IMR-90 (cell line): ENCODE measurements at regions not wholly inside any gene's neighbourhood (a gene's known extent, or its start where the extent isn't known, plus 50 kb on each side); places are given as distances from the start of the nearest gene placed in this dataset.

Experiments used
- ATAC-seq: fragments of 200-7000 bp; cut with Tn5 transposase; 2 replicates; pipeline ENCODE4 v1.9.1; 2020; ENCODE audit warnings: low read depth, mild to moderate bottlenecking, moderate library complexity
- BruUV-seq: library from RNA; stranded (reverse); fragments of 400-500 nt; replicated peaks from 2 replicates; lab custom pipeline; 2021; lab: Mats Ljungman, UMichigan
- CTCF ChIA-PET: fragments of 300-600 bp; formaldehyde crosslinking; extraction: SDS; loops from one replicate; lab custom pipeline; 2021; ENCODE audit warnings: antibody characterized with exemption; lab: Yijun Ruan, JAX
- POLR2A ChIA-PET: fragments of 300-600 bp; sonication (Branson Sonifier 250); formaldehyde crosslinking; loops from one replicate; lab custom pipeline; 2022; ENCODE audit warnings: antibody characterized with exemption; ENCODE audit not compliant: unreplicated experiment; lab: Charles Lee
- DNase-seq: peaks from one replicate; pipeline ENCODE4 v3.0.0; 2013
- H2AFZ ChIP-seq: replicated peaks from 2 replicates; pipeline ENCODE3; 2013; ENCODE audit warnings: low read length, mild to moderate bottlenecking; ENCODE audit not compliant: poor library complexity
- H2AK5ac ChIP-seq: 2 replicates; pipeline ENCODE4 v1.6.1; 2013; ENCODE audit warnings: low read depth, low read length, inconsistent platforms
- H2AK9ac ChIP-seq: replicated peaks from 2 replicates; pipeline ENCODE3; 2013; ENCODE audit warnings: mild to moderate bottlenecking, low read depth, low read length, moderate library complexity; ENCODE audit not compliant: poor library complexity
- H2BK120ac ChIP-seq: 2 replicates; pipeline ENCODE4 v1.6.1; 2013; ENCODE audit warnings: low read depth, low read length, inconsistent platforms
- H2BK15ac ChIP-seq: 3 replicates; pipeline ENCODE4 v1.6.1; 2013; ENCODE audit warnings: low read depth, low read length, inconsistent platforms
- H2BK20ac ChIP-seq: 2 replicates; pipeline ENCODE4 v1.6.1; 2013; ENCODE audit warnings: low read depth, mild to moderate bottlenecking, inconsistent platforms, low read length, moderate library complexity
- H2BK5ac ChIP-seq: 2 replicates; pipeline ENCODE4 v1.6.1; 2013; ENCODE audit warnings: mild to moderate bottlenecking, low read depth, low read length, inconsistent platforms; ENCODE audit not compliant: poor library complexity, severe bottlenecking
- H3K14ac ChIP-seq: replicated peaks from 2 replicates; pipeline ENCODE4 v1.6.1; 2013; ENCODE audit warnings: low read depth, low read length, inconsistent platforms
- H3K18ac ChIP-seq: 2 replicates; pipeline ENCODE4 v1.6.1; 2013; ENCODE audit warnings: low read depth, low read length, control low read depth
- H3K23ac ChIP-seq: 2 replicates; pipeline ENCODE4 v1.6.1; 2013; ENCODE audit warnings: low read depth, low read length, inconsistent platforms
- H3K27ac ChIP-seq: 2 replicates; pipeline ENCODE4 v1.5.1; 2013; ENCODE audit warnings: mild to moderate bottlenecking, control low read depth, low read length; ENCODE audit not compliant: insufficient read depth
- H3K27me3 ChIP-seq: 2 replicates; pipeline ENCODE4 v1.6.1; 2013; ENCODE audit warnings: low read length; ENCODE audit not compliant: control insufficient read depth, insufficient read depth
- H3K36me3 ChIP-seq: 2 replicates; pipeline ENCODE4 v1.6.1; 2013; ENCODE audit warnings: low read length, mixed read lengths; ENCODE audit not compliant: control insufficient read depth, insufficient read depth
- H3K4ac ChIP-seq: 2 replicates; pipeline ENCODE4 v1.6.1; 2013; ENCODE audit warnings: low read depth, low read length, inconsistent platforms
- H3K4me1 ChIP-seq: 2 replicates; pipeline ENCODE4 v1.6.1; 2013; ENCODE audit warnings: low read length, mixed read lengths; ENCODE audit not compliant: control insufficient read depth, insufficient read depth
- H3K4me2 ChIP-seq: 2 replicates; pipeline ENCODE4 v1.6.1; 2013; ENCODE audit warnings: low read depth, mild to moderate bottlenecking, control low read depth, low read length, moderate library complexity
- H3K4me3 ChIP-seq: 2 replicates; pipeline ENCODE4 v1.5.1; 2013; ENCODE audit warnings: low read depth, mild to moderate bottlenecking, control low read depth, low read length, moderate library complexity; ENCODE audit not compliant: insufficient read depth
- H3K56ac ChIP-seq: 2 replicates; pipeline ENCODE4 v1.6.1; 2013; ENCODE audit warnings: low read length, inconsistent platforms; ENCODE audit not compliant: insufficient read depth; ENCODE audit errors: extremely low read depth
- H3K79me1 ChIP-seq, 2 experiments: 2 replicates each; pipeline ENCODE4 v1.6.1; 2013; ENCODE audit warnings: low read length in 2 of 2, inconsistent platforms in 1 of 2, low read depth in 1 of 2
- H3K9ac ChIP-seq: 2 replicates; pipeline ENCODE4 v1.6.1; 2013; ENCODE audit warnings: low read depth, low read length, control low read depth
- H3K9me1 ChIP-seq: 2 replicates; pipeline ENCODE4 v1.6.1; 2013; ENCODE audit warnings: low read length, inconsistent platforms; ENCODE audit not compliant: insufficient read depth
- H3K9me3 ChIP-seq: 2 replicates; pipeline ENCODE4 v1.6.1; 2013; ENCODE audit warnings: low read length; ENCODE audit not compliant: control insufficient read depth, insufficient read depth
- H4K20me1 ChIP-seq: 2 replicates; pipeline ENCODE4 v1.6.1; 2013; ENCODE audit warnings: low read length, inconsistent platforms; ENCODE audit not compliant: insufficient read depth
- H4K5ac ChIP-seq: 2 replicates; pipeline ENCODE4 v1.6.1; 2013; ENCODE audit warnings: mild to moderate bottlenecking, low read depth, low read length, control low read depth
- H4K8ac ChIP-seq, 2 experiments: 2 replicates each; pipeline ENCODE4 v1.6.1; 2013; ENCODE audit warnings: low read depth in 2 of 2, low read length in 2 of 2, control low read depth in 1 of 2, inconsistent platforms in 1 of 2
- H4K91ac ChIP-seq: 2 replicates; pipeline ENCODE4 v1.6.1; 2013; ENCODE audit warnings: low read depth, low read length, inconsistent platforms; ENCODE audit not compliant: insufficient read depth
- BHLHE40 ChIP-seq: fragments of 150-350 bp; IDR thresholded peaks from 2 replicates; pipeline ENCODE4 v1.6.1; 2016; ENCODE audit warnings: mild to moderate bottlenecking, low read depth, low read length
- CEBPB ChIP-seq: IDR thresholded peaks from 2 replicates; pipeline ENCODE4 v1.6.1; 2012; ENCODE audit warnings: low read depth, low read length, improper control_type of control experiment
- CHD1 ChIP-seq: IDR thresholded peaks from 2 replicates; pipeline ENCODE4 v1.6.1; 2012; ENCODE audit warnings: low read depth, low read length, improper control_type of control experiment
- CTCF ChIP-seq: conservative IDR thresholded peaks from 2 replicates; pipeline ENCODE4 v1.5.1; 2012; ENCODE audit warnings: mild to moderate bottlenecking, low read depth, low read length, improper control_type of control experiment
- ELK1 ChIP-seq: fragments of 150-350 bp; IDR thresholded peaks from 2 replicates; pipeline ENCODE4 v1.6.1; 2016; ENCODE audit warnings: low read depth, mild to moderate bottlenecking, low read length, moderate library complexity, borderline replicate concordance
- FOS ChIP-seq: fragments of 150-350 bp; IDR thresholded peaks from 2 replicates; pipeline ENCODE4 v1.6.1; 2016; ENCODE audit warnings: low read depth, low read length
- MAZ ChIP-seq: IDR thresholded peaks from 2 replicates; pipeline ENCODE4 v1.6.1; 2012; ENCODE audit warnings: low read depth, mild to moderate bottlenecking, low read length, improper control_type of control experiment, moderate library complexity, borderline replicate concordance
- MXI1 ChIP-seq: IDR thresholded peaks from 2 replicates; pipeline ENCODE4 v1.6.1; 2012; ENCODE audit warnings: low read depth, mild to moderate bottlenecking, low read length, moderate library complexity, borderline replicate concordance
- NFE2L2 ChIP-seq: fragments of 150-350 bp; IDR thresholded peaks from 2 replicates; pipeline ENCODE4 v1.6.1; 2016; ENCODE audit warnings: low read depth, mild to moderate bottlenecking, low read length
- RAD21 ChIP-seq: IDR thresholded peaks from 2 replicates; pipeline ENCODE4 v1.6.1; 2012; ENCODE audit warnings: low read length, improper control_type of control experiment
- RCOR1 ChIP-seq: IDR thresholded peaks from 2 replicates; pipeline ENCODE4 v1.6.1; 2012; ENCODE audit warnings: mild to moderate bottlenecking, low read length, improper control_type of control experiment; ENCODE audit not compliant: insufficient replicate concordance
- SMC3 ChIP-seq: fragments of 150-350 bp; IDR thresholded peaks from 2 replicates; pipeline ENCODE4 v1.6.1; 2016; ENCODE audit warnings: low read depth, mild to moderate bottlenecking, antibody characterized with exemption, low read length, moderate library complexity
- USF2 ChIP-seq: fragments of 150-350 bp; IDR thresholded peaks from 2 replicates; pipeline ENCODE4 v1.6.1; 2017; ENCODE audit warnings: mild to moderate bottlenecking, antibody characterized with exemption, low read length, low read depth
- WGBS, 2 experiments: methylation state at CpG; one replicate each; pipeline versions ENCODE4 v1.1.5 to v1.1.7; 2013; ENCODE audit warnings: missing lambda C conversion rate in 2 of 2; ENCODE audit not compliant: insufficient read length in 1 of 2; ENCODE audit errors: extremely low coverage in 2 of 2; 5-methylcytosine and 5-hydroxymethylcytosine counted together
- dilution Hi-C: fragments of 300-500 bp; cut with HindIII; formaldehyde crosslinking; loops from one replicate; pipeline ENCODE4 v1.14.3; 2018; ENCODE audit warnings: low sequenced_read_pairs; ENCODE audit not compliant: unreplicated experiment
- in situ Hi-C: fragments of 300-500 bp; cut with MboI; formaldehyde crosslinking; loops from 3 replicates; pipeline ENCODE4 v1.14.3; 2019; ENCODE audit warnings: low sequenced_read_pairs, inconsistent platforms, mixed read lengths
- intact Hi-C: fragments of 100-400 bp; cut with micrococcal nuclease; formaldehyde crosslinking; loops from 2 replicates; pipeline ENCODE4 v1.10.0; 2022

- CTCF ChIA-PET, result no interaction called here
- no peak overlapping the region for H2AFZ ChIP-seq
- TF ChIP-seq USF2, result no peak
- no peak for TF ChIP-seq NFE2L2
- no peak for TF ChIP-seq CTCF
- TF ChIP-seq FOS, result no peak
- no peak for TF ChIP-seq CHD1
- no peak for TF ChIP-seq ELK1
- no peak for TF ChIP-seq MXI1
- TF ChIP-seq RAD21, result no peak
- TF ChIP-seq CEBPB, result no peak
- no peak for TF ChIP-seq BHLHE40
- TF ChIP-seq MAZ, result no peak
- TF ChIP-seq SMC3, result no peak
- no peak for TF ChIP-seq RCOR1
- no peaks in the 10 kb centered on the region for H3K9me1 ChIP-seq
- WGBS, 2 experiments, result no CpG with 5 or more reads among the region's 4 CpGs
- ATAC-seq, result no peak
- BruUV-seq, result no TSS peak
- no peak overlapping the region for H3K56ac ChIP-seq
- H3K36me3 ChIP-seq, result no peaks in the 10 kb centered on the region
- in situ Hi-C loops (no loop called here), dilution Hi-C loops (no loop called here), intact Hi-C loops (no loop called here)
- POLR2A ChIA-PET, result no interaction called here
- H2BK120ac ChIP-seq, result no peak overlapping the region
- no peak overlapping the region for H2BK15ac ChIP-seq
- no peak overlapping the region for H2AK5ac ChIP-seq
- no peaks in the 10 kb centered on the region for H3K27me3 ChIP-seq
- DNase-seq, result no peak
- no peak overlapping the region for H4K5ac ChIP-seq
- no peak overlapping the region for H3K4me2 ChIP-seq
- no peaks in the 10 kb centered on the region for H3K9me3 ChIP-seq
- H2BK5ac ChIP-seq, result no peak overlapping the region
- no peak overlapping the region for H3K18ac ChIP-seq
- H3K27ac ChIP-seq, result no peak overlapping the region
- H3K4ac ChIP-seq, result no peak overlapping the region
- H4K20me1 ChIP-seq, result no peaks in the 10 kb centered on the region
- H3K23ac ChIP-seq, result no peak overlapping the region
- no peaks in the 10 kb centered on the region for H3K79me1 ChIP-seq
- H3K4me3 ChIP-seq, result no peak overlapping the region
- H3K4me1 ChIP-seq, result peaks cover 3% of the 10 kb centered on the region; the same call in 1 of the 2 replicates
- H4K8ac ChIP-seq, result no peak overlapping the region
- H4K91ac ChIP-seq, result no peak overlapping the region
- no peak overlapping the region for H2BK20ac ChIP-seq
- no peak overlapping the region for H3K9ac ChIP-seq
- H2AK9ac ChIP-seq, result no peak overlapping the region
- H3K14ac ChIP-seq, result no peak overlapping the region
Observed at GRCh38 chr6:81693266-81693665, 59.2 kb downstream of the TENT5A start.
